CD4-positive, alpha-beta T cell treated with Interleukin-1 beta for 1 hour (primary cell): ENCODE measurements at regions not wholly inside any gene's neighbourhood (a gene's known extent, or its start where the extent isn't known, plus 50 kb on each side); places are given as distances from the start of the nearest gene placed in this dataset.
"Not testable (repeated sequence)": the region's sequence is repeated elsewhere in the genome, so short reads cannot be mapped to it uniquely, and the experiment has no call there.

Experiments used
- DNase-seq, 2 donors: peaks; one replicate each; pipeline ENCODE4 v3.0.0-alpha.2; 2020 to 2022

GRCh38 chr5:92370032-92370431 lies 986.9 kb upstream of the ARRDC3 start:
- no peak for DNase-seq

- DNase-seq, result no peak
Observed at GRCh38 chr5:92369587-92369986, 986.5 kb upstream of the ARRDC3 start.

GRCh38 chr5:92364986-92365550 lies 982.0 kb upstream of the ARRDC3 start:
- no peak for DNase-seq

GRCh38 chr5:92353107-92354030 lies 970.3 kb upstream of the ARRDC3 start:
- no peak for DNase-seq

- DNase-seq, result no peak
Observed at GRCh38 chr5:92337772-92338234, 954.7 kb upstream of the ARRDC3 start.

- DNase-seq, result no peak
Observed at GRCh38 chr5:92332039-92332438, 948.9 kb upstream of the ARRDC3 start.

GRCh38 chr5:92330365-92330764 lies 947.2 kb upstream of the ARRDC3 start:
- no peak for DNase-seq

GRCh38 chr5:92329759-92330158 lies 946.6 kb upstream of the ARRDC3 start:
- no peak for DNase-seq

DNA sequence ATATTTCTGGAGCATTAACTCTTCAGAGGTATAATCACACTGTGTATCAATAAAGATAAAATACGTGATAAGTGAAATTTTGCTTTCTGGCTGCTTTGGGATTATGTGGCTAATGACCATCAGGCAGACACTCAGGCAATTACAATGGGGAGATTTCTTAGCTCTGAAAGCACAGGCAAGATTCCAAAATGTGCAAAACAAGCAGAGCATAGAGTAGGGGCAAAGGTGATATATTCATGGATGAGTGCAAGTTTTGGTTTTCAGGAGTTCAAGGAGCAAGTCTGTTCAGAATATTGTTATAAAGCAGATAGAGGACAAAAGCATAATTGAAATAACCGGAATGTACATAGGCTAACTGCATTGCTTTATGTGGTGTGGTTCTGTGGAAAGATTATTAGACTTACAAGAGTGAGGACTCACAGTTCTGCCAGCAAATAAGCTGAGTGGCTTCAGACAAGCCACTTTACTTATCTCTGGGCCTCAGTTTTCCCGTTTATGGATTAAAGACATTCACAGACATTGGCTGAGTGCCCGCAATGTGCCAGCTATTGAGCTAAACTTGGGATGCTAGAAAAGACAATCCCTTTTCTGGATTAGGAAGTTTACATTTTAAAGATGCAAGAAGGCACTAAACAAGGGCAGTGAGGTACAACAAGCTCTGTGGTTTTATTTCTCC lies 945.6 kb upstream of the ARRDC3 start:
- DNase-seq, result no peak

- no peak for DNase-seq
Observed at GRCh38 chr5:92320446-92320845, 937.3 kb upstream of the ARRDC3 start.

GRCh38 chr5:92313385-92313784 lies 930.3 kb upstream of the ARRDC3 start:
- no peak for DNase-seq

GRCh38 chr5:92309336-92309991 lies 926.3 kb upstream of the ARRDC3 start:
- no peak for DNase-seq

DNA sequence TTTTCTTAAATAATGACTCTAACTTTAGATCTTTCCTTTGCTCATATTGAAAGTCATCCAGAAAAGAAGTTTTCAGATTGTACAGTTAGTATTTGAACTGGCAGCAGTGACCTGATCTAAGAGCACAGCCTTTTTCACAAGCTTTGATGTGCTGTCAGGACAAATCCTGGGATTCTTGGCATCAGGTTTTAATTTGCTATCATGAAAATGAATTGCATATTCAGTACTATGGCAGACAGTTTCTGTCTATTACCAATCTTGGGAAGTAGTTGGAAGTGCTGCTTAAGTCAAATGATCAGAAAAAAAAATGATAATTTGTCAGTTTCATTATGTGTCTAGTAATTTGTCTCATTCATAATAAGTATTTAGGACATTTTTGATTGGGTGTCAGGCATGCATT lies 925.6 kb upstream of the ARRDC3 start:
- DNase-seq, result no peak

GRCh38 chr5:92302356-92302755 lies 919.2 kb upstream of the ARRDC3 start:
- not testable (repeated sequence) for DNase-seq

- no peak for DNase-seq
Observed at GRCh38 chr5:92283521-92283920, 900.4 kb upstream of the ARRDC3 start.

GRCh38 chr5:92271750-92272149 lies 888.6 kb upstream of the ARRDC3 start:
- not testable (repeated sequence) for DNase-seq

DNA sequence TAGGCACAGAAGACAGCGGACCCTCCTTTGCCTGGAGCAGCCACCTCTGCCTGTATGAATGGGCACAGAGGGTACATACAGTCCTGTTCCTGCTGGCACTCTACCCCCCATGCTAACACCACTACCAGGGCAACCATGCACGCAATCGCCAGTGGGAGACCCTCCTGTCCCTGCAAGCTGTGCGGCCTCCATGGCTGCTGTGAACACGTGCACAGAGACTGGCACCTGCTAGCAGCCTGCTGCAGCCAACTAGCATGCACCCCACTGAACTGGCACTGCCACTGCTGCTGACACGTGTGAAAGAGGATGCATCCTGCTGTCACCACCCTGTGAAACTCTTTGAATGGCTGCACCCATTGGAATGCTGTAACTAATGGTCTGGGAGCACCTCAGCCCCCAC lies 885.2 kb upstream of the ARRDC3 start:
- DNase-seq, result no peak

DNA sequence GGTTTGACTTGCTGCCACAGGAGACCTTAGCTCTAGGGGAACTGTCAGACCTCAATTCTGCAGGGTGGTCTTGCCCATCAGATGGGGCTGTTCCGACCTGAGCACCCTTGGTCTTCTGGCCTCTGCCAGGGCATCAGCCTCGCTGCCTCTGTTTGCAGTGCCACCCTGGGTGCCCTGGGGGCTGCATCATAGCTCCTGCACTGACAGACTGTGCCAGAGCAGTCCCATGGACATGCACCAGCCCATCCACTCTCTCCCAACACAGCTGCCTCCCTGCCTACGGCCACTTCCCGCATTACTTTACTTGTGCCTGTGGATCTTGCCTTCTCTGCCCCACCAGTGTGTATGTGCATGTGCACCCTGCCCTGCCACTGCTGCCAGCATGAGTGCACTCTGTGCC lies 884.7 kb upstream of the ARRDC3 start:
- DNase-seq, result no peak

GRCh38 chr5:92265804-92266203 lies 882.7 kb upstream of the ARRDC3 start:
- DNase-seq, result no peak

DNA sequence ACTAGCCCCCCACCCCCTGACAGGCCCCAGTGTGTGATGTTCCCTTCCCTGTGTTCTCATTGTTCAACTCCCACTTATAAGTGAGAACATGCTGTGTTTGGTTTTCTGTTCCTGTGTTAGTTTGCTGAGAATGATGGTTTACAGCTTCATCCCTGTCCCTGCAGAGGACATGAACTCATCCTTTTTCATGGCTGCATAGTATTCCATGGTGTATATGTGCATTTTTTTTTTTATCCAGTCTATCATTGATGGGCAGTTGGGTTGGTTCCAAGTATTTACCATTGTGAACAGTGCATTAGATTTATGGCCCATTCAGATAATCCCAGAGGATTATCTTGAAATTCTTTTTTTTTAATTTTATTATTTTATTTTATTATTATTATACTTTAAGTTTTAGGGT lies 872.5 kb upstream of the ARRDC3 start:
- DNase-seq, result not testable (repeated sequence)

- DNase-seq, result no peak
Observed at GRCh38 chr5:92248518-92248917, 865.4 kb upstream of the ARRDC3 start.

- DNase-seq, result no peak
Observed at GRCh38 chr5:92242170-92242569, 859.1 kb upstream of the ARRDC3 start.

- no peak for DNase-seq
Observed at GRCh38 chr5:92237896-92238295, 854.8 kb upstream of the ARRDC3 start.
